ENCODE measurements at regions not wholly inside any gene's neighbourhood (a gene's known extent, or its start where the extent isn't known, plus 50 kb on each side); places are given as distances from the start of the nearest gene placed in this dataset.

- no peak for DNase-seq
Measured at GRCh38 chr2:156083763-156084493, 248.6 kb downstream of the NR4A2 start.

GRCh38 chr2:156079845-156080244 lies 252.7 kb downstream of the NR4A2 start:
- no peak for DNase-seq

- no peak for DNase-seq
Measured at GRCh38 chr2:156077041-156077742, 255.3 kb downstream of the NR4A2 start.

- no peak for DNase-seq
Measured at GRCh38 chr2:156065912-156066311, 266.6 kb downstream of the NR4A2 start.

- no peak for DNase-seq
Measured at GRCh38 chr2:156064540-156064939, 268.0 kb downstream of the NR4A2 start.

- no peak for DNase-seq
Measured at GRCh38 chr2:156057647-156058046, 274.9 kb downstream of the NR4A2 start.

- DNase-seq = no peak
Measured at GRCh38 chr2:156054983-156055382, 277.5 kb downstream of the NR4A2 start.

GRCh38 chr2:156046900-156047299 lies 285.6 kb downstream of the NR4A2 start:
- DNase-seq = no peak

- DNase-seq = no peak
Measured at GRCh38 chr2:156042895-156043294, 289.6 kb downstream of the NR4A2 start.

- no peak for DNase-seq
Measured at GRCh38 chr2:156038021-156038420, 294.5 kb downstream of the NR4A2 start.

GRCh38 chr2:156037482-156037881 lies 295.0 kb downstream of the NR4A2 start:
- DNase-seq = no peak

- no peak for DNase-seq
Measured at GRCh38 chr2:156031121-156031520, 301.4 kb downstream of the NR4A2 start.

- DNase-seq = no peak
Measured at GRCh38 chr2:156023229-156023869, 309.2 kb downstream of the NR4A2 start.

- no peak for DNase-seq
Measured at GRCh38 chr2:156021146-156022040, 311.1 kb downstream of the NR4A2 start.

- DNase-seq = no peak
Measured at GRCh38 chr2:156019341-156019740, 313.2 kb downstream of the NR4A2 start.

- DNase-seq = peak; percentile 6
Measured at GRCh38 chr2:156017341-156017885, 315.1 kb downstream of the NR4A2 start.

GRCh38 chr2:156009293-156009692 lies 323.2 kb downstream of the NR4A2 start:
- no peak for DNase-seq

GRCh38 chr2:156006721-156007618 lies 325.6 kb downstream of the NR4A2 start:
- DNase-seq = no peak

- DNase-seq = no peak
Measured at GRCh38 chr2:156005999-156006712, 326.4 kb downstream of the NR4A2 start.

- no peak for DNase-seq
Measured at GRCh38 chr2:156005531-156005930, 327.0 kb downstream of the NR4A2 start.

- no peak for DNase-seq
Measured at GRCh38 chr2:156004459-156004858, 328.1 kb downstream of the NR4A2 start.
